GM21515 (cell line): ENCODE measurements at regions not wholly inside any gene's neighbourhood (a gene's known extent, or its start where the extent isn't known, plus 50 kb on each side); places are given as distances from the start of the nearest gene placed in this dataset.
A peak's percentile ranks its signal among the peaks of the same experiment; 100 is the strongest.

Experiments
- ATAC-seq: cut with Tn5 transposase; IDR thresholded peaks from one replicate; pipeline ENCODE4 v1.9.1; 2021; ENCODE audit not compliant: unreplicated experiment

DNA sequence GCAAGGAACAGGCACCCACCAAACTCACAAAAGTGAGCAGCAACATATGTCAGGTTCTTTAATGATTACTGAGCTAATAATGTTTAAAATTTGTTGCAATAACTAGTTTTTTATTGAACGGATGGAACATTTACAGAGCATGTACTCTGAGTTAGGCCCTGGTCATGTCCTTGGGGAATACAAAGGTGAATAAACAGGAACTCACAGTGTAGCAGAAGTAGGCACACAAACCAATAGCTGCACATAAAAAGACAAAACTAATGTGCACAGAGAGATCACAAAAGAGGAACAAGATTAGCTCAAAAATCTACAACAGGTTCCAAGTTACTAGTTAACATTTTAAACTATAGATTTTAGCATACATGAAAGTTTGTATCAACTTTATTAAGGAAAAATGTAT, 505.3 kb upstream of the PPP2R3A start:
- ATAC-seq: no peak

DNA sequence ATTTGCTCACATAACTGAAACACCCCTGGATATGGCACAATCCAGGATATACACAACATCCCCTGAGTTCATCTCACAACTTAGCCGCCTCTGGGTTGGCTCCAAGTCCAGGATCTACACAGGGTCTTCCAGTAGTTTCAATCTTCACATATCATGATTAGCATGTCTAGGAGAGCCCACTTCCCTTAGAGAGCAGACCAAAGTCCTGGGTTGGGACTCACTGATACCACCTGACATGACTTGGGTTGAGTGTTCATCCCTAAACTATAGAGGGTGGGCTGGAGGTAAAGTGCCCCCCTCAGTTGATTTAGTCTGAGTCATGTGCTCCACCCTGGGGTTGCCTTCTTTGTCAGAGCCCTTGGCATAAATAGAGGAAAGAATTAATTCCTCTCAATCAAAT, 493.6 kb upstream of the PPP2R3A start:
- no peak for ATAC-seq

DNA sequence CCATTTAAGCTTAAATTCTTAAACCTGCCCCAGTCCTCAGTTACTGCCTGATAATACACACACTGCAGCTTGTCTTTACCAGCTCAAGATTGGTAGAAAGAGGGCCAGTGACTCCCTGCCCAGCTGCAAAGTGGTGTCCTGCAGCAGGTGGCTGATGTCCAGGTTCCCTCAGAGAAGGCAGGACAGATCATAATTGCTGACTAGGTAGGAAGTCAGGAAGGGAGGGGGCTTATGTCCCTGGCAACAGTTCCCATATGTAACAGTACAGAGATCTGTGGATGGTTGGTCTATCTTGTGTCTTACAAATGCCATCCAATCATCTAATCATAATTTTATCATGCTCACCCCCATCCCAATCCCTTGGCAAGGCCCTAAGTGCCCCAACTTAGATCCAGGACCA, 492.1 kb upstream of the PPP2R3A start:
- ATAC-seq: no peak

DNA sequence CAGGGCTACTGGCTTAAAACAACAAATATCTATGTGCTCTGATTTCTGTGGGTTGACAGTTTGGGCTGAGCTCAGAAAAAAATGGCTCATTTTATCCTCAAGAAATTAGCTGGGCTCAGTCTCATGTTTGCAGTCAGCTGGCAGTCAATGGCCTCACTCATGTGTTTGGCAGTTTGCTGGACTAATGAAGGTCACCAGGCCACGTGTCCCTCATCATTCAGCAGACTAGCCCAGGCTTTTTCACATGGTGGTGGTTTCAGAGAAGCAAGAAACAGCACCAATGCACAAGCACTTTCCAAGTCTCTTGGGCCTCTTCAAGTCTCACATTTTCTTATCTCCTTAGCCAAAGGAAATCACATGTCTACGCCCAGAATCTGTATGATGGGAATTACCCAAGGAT, 478.3 kb upstream of the PPP2R3A start:
- no peak for ATAC-seq

DNA sequence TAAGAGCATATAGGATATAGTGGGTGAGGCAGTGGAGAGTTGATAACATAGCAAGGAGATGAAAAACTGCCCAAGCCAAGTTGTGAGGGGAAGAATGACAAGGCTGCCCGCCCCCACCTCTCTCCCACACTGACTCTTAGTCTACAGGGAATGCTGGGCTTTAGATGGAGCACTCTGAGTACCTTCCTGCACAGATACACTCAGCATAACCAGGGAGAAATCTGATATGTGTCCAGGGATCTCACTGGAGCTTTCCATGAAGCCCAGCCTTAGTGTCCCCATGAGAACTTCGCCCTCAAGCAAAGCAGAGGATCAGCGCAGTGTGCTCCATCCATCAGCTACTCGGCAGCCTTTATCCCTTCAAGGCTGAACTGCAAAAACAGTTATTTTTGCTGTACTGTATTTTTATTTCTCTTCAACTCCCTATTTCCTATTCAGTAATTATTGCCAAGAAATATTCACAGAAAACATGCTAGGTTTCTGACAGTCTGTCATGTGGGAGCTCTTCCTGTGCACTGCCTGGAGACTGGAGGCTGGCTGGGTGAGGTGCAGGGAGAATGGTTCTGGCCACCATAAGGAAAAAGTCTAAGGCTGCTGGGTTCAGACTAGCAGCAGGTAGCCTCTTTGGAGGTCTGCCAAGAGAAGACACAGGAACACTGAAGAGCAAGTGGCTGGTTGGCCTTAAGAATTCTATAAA, 475.2 kb upstream of the PPP2R3A start:
- ATAC-seq: no peak

DNA sequence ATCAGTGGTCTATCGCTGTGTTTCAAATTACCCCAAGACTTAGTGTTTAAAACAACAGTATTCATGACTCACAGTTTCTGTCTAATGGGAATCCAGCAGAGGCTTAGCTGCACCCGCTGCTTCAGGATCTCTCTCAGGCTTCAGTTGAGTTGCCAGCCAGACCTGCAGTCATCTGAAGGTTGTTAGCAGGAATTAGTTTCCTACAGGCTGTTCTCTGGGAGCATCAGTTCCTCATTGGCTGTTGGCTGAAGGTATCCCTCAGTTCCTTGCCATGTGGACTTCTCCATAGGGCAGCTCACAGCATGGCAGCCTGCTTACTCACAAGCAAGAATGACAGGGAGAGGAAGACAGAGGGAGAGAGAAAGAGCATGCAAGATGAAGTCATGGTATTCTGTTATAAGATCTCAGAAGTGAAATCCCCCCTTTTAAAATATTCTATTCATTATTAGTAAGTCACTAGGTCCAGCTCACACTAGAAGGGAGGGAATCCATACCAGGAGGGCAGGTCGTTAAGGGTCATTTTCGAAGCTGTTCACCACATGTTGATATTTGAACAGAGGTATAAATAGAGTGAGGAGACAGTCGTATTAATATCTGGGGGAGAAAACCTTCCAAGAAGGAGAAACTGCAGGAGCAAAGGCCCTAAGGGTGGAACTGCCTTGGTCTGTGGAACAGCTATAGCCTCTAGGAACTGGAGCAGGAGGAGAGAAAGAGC, 473.9 kb upstream of the PPP2R3A start:
- no peak for ATAC-seq

DNA sequence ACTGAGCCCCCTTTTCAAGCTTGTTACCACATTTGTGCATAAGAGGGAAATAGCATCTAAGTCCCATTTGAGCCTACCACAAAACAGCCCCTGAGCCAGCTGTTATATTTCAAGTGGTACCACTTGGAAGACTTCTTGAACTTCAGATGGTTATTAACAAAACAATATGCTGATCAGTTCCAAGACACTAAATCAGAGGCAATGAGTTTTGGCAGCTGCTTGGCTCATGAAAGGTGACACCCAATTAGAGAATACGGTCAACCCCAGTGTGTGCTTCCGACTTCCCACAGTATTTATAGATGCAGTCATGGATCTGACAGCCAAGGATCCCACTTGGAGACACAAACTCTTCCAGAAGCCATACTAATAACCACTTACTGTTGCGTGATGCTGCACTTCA, 469.6 kb upstream of the PPP2R3A start:
- no peak for ATAC-seq

DNA sequence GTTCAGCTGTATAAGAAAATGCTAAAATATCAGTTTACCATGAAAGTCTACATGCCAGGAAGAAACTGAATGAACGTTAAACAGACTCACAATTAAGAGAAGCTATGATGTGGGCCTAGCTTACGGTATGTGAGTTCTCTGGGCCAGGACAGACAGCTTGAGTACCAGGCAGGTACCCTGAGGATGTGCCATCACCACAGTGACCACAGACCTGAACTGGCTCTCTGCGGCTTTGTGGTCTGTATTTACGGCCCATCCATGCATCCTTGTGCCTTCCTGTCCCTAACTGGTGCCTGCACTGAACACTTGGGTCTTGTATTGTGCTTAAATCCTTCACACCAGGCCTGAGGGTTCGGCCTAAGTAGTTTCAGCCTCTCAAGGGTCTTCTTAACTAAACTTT, 467.5 kb upstream of the PPP2R3A start:
- no peak for ATAC-seq

DNA sequence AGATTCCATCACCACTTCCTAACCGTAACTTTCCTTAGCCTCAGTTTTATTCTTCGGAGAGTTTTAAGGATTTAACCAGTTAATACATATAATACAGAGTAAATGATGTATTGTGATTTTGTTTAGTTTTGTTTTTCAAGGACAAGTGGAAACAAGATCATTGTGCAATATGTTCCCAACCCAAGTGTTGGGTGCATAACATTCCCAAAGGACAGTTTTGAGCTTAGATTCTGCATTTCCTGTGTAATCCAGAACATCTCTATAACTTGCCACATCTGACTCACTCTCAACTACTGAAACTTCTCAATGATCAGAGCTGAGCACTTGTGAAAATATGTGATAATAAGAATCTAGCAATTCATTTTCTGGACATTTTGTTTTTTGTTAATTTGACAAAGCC, 466.1 kb upstream of the PPP2R3A start:
- no peak for ATAC-seq

DNA sequence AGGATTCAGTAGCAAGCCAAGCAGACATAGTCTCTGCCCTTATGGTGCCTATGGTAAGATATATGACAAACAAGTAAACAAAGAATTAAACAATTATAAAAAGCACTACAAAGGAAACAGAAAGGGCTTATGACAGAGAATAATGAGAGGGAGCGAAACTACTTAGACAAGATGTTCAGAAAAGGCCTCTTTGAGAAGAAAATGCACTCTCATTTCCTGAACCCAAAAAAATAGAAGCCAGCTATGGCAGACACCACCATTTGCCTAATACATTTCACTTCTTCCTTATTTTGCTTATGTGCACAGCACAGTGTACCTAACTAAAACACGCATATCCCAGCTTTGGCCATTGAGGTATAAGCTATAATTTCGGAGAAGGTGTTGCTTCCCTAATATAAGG, 465.5 kb upstream of the PPP2R3A start:
- no peak for ATAC-seq

DNA sequence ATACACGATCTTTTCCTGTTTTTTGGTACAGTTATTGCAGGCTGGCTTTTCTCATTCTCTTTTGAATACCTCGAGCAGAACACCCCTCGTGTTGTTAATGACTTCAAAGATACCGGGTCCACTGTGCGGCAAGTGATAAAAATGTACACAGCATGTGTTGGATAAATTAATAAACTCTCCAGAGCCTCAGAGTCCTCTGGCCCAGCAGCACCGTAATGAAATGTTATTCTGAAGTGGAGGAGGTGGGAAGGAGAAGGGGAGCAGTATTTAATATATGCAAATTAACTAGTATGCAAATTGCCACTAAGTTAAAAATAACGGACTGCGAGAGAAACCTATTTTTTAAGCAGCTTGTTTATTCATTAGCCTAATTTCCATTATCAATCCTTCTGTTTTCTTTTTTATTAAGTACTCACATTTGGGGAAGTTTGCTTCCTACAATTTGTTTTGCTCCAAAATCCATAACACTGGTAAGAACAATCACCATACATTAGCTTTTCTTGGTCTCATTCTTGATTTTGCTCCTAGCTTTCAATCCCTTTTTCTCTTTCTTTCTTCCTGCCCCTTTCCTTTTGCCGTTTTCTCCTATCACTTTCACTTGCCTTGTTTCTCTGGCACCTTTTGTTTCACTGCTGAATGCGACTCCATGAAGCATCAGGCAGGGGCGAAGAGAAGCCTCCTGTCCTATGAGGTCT, 462.3 kb upstream of the PPP2R3A start:
- no peak for ATAC-seq

DNA sequence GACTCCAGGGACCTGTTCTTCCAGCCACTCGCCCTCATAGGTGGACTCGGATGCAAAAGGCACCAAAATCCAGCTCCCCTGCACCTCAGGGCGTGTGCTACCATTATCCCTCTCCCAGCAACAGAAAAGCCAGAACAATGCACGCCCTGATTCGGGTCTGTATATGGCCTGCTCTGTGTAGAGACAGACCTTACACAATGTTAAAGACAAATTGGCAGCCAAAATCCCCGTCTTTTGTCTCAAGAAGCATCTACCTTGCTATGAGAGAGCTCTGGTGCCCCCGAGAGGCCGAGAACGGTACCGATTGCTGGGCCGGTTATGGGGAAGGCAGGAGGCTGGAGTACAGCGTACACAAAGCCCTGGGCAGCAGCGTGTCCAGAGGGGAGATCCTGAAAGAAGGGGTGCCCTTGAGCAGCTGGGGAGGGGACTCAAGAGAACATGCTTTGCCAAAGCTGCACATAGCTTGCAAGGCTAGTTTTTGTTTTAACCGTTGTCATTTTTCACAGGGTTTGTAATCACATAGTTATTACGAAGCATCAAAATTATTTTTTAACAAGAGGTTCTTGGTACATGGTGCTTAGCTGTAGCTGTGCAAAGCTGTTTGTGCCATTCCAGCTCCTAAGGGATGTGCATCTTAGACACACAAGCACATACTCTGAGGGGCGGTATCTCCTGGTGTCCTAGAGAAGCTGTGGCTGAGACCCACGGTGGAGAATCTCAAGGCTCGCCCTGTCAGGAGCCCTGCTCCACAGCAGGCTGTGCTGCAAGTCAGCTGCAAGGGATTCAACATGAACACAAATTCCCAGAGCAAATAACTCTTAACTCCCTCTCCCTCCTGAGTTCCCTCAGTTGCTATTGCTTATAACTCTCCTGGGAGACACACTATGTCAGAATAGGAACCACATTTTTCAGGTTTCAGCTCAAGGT, 461.5 kb upstream of the PPP2R3A start:
- ATAC-seq: peak; percentile 72

DNA sequence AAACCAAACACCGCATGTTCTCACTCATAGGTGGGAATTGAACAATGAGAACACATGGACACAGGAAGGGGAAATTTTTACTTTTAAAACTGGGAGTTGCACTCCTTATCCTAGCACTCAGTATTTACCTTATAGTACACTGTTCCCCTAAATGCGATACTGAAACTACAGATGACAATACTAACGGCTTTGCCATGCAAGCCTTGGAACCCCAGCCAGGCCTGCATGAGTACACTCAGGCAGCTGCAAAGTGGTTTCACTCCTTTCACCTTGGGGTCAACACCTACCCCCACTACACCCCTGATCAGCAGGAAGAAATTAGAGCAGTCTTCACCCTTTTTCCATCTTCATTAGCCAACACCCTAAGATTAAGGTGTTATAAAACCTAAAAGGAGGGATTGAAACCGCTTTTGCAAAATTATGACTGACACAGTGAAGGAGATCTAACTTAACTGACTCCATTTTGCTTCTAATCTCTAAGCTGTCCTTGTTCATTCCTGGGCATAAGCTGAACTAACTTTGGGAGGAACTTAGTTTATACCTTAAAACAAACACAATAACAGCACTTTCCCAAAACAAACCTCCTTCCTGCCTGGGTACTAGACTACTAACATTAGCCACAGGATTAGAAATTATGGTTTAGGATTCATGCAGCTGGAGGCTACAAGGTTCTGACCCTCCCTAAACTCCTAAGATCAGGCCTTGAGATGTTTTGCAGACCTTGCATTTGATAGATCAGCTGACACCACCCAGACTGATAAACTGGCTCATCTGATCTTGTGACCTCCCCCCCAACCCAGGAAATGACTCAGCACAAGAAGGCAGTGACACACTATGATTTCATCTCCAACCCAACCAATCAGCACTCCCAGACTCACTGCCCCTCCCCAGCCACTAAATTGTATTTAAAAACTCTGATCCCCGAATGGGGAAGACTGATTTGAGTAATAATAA, 452.1 kb upstream of the PPP2R3A start:
- no peak for ATAC-seq

DNA sequence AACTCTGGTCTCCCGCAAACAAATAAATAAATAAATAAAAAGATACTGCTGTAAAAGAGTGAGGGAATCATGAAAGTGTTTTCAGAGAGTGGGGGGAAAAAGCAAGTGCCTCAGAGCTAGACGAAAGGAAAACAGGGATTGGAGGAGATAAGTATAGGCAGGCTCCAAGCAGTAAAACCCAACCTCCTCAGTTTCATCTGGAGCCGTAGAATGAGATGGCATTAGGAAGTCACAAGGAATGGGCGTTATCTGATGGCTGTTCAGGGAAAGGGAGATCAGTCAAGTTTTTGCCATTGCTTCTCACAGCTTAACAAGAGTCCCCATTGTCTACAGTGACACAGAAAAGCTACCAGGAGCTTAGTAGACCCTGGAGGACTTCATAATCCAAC, 451.5 kb upstream of the PPP2R3A start:
- no peak for ATAC-seq

DNA sequence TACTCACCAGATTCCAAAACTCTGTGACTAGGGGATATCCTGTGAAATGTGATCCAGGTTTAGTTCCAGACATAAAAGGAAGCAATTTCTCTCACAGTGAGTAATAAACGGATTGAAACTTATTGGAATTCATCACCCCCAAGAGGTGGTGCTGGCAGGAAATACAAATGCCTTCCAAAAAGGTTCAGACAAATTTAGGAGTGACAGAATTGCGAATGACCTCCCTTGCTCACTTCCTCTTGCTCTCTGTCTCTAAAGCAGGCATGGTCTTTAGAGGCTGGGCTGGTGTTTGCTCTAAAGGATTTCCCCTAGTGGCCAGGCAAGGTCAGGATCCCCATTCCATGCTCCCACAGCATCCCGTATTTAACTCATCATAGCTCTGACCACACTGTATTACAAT, 449.4 kb upstream of the PPP2R3A start:
- ATAC-seq: no peak

DNA sequence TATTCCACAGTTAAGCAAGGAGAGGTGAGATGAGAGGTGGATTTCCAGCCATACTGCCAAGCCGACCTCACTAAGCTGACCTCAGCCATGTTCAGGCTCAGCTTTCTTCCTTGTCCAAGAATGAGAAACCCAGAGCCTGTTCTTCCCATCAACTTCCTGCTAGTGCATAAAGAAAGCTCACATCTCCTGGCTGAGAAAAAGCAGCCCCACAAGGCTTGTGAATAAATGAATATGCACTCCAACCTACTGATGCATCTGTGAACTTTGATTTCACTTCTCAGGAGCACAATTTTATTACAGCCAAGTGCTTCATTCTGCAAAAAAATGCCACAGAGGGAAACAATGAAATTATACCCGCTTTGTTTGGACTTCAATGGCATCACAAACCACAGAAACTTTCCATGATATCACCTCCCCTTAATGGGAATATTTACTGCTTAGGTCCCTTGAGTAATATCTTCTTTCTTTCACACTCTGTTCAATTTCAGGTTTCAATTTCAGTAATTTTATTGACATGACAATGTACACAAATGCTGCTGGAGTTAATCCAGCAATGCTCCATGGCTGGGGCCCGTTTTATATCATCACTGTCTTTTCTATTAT, 437.0 kb upstream of the PPP2R3A start:
- no peak for ATAC-seq

DNA sequence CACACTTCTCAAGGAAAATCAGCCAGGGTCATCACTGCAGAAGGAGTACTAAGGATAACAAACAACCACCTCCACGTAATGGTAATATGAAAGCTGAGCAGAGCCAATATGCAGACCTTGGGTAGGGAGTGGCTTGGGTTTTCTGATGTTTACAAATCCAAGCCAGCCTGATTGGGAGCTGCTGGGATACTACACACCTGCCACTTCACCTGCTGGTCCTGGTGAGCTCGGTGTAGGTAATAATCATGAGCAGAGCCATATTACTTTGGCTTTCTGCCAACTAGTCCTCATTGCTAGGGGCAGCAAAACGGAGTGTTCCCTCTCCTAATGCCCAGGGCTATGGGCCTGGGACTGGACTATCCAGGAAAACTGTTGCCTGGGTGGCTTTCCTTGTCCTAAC, 433.5 kb upstream of the PPP2R3A start:
- ATAC-seq: no peak

DNA sequence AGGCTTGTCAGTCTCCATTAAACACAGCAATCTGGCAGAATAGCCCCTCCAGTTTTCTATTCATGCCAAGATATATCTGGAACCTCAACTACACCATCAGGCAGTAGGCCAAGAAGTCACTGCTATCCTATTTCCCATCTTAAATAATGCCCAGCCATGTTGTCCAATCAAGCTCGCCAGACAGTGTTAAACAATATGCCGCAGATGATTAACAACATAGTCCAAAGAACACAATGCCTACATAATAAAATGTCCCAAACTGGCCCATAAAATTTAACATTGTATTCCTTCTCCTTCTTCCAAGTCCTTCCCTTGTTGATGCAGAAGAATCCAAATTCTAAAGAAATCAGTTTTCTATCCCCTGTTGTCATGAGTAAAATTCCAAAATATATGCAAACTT, 427.4 kb upstream of the PPP2R3A start:
- no peak for ATAC-seq

DNA sequence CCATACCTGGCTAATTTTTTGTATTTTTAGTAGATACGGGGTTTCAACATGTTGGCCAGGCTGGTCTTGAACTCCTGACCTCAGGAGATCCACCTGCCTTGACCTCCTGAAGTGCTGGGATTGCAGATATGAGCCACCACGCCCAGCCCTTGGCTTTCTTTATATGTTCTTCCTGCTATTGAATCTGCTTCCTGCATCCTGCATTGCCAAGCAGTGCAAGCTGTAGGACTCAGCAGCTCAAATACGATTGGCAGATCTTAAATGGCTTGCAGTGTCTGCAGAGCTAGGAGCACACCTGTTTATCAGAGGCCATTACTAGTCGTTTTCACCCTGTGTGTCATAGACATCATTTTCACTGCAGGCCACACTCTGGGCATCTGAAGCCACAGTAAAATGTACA, 426.2 kb upstream of the PPP2R3A start:
- no peak for ATAC-seq

DNA sequence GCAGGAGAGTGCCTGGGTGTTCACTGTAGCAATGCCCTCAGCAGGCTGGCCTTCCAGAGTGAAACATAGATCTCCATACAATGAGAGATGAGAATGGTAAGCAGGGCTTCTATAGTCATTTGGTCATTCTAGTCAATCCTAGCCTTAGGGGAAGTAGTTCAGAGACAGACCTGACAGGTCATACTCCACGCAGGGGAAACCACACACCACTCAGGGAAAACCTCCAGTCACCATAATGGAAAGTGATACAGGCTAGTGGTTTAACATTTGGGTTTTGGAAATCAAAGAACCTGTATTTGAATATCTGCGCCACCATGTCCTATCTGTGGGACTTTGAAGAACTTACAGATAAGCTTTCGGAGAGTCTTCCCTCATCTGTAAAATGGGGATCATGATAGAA, 425.7 kb upstream of the PPP2R3A start:
- ATAC-seq: no peak
